Dermis microvascular lymphatic vessel endothelial cell (primary cell): ENCODE measurements at regions not wholly inside any gene's neighbourhood (a gene's known extent, or its start where the extent isn't known, plus 50 kb on each side); places are given as distances from the start of the nearest gene placed in this dataset.

ENCODE experiments used
- DNase-seq, 2 donors: peaks; one replicate each; pipeline versions ENCODE4 v3.0.0 to v3.0.0-alpha.2; 2010; ENCODE audit warnings: low read depth in 2 of 2

DNA sequence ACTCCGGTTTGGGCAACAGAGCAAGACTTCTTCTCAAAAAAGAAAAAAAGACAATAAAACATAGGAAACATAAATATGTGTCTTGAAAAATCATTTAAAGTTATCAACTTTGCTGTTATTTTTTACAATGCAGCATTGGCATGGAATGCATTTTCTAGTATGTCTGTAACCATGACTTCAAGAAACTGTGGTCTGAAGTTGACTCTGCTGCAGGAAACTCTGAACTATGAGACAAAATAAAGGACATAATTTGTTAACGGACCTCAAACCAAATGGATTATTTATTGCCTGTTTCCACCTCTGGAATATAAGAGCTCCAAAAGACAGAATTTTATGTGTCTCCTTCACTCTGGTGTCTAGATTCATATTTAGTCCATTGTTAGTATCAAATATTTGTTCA is 79.1 kb downstream of the TRIB2 start:
- no peak for DNase-seq

- no peak for DNase-seq
These were observed 79.9 kb downstream of the TRIB2 start for GRCh38 chr2:12796657-12797056.

DNA sequence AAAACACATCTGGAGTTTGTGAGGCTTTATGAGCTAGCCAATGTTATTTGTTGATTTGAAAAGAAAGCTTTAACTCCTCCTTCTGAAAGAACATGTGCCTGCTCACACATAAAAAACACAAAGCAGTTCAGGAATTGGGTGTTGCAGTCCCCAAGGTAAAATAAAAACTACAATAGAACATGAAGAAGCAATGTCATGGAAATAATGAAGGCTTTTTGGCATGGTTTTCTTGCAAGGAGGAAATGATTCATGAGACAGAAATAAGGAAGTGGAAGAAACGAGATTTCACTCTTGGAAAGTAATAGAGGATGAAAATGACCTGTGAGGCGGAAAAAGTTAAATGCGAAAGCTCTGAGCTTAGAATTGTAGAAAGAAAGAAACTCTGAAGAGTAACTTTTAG is 81.1 kb downstream of the TRIB2 start:
- DNase-seq, result peak; percentile 77 to 89

DNA sequence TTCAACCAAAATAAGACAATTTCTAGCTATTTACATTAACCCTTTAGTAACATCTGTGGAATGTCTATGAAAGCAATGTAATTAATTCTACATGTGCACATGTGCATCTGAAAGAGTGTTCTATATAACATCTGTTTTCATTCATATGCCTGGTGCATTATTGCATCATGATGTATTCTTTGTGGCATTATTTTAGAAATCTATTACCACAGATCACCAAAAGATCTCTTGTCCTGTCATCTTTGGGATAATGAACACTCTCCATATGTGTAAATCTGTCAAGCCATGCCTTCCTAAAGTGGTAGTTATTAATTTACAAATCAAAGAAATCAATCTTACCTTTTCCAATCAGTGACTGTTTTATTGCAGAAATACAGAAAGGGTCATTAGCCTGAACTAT is 86.9 kb downstream of the TRIB2 start:
- DNase-seq, result no peak

GRCh38 chr2:12804091-12804856 is 87.5 kb downstream of the TRIB2 start:
- no peak for DNase-seq

DNA sequence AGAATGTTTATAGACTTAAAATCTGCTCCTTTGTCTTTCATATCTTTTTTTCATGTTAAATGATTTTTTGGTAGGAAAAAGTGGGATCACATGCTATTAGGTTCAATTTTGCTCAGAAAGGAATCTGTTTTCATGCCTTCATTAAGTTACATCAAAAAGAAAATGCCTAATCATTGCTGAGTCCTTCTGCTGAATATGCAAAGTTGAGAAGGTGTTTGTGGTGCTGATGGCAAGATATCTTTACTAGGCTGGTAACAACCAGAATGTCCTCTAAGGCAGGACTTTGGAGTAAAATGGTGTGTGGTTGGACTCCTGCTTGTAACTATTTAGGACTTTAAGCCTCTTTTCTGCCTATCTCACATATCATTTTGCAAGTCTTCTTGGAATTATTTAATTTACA is 88.3 kb downstream of the TRIB2 start:
- DNase-seq, result no peak

DNA sequence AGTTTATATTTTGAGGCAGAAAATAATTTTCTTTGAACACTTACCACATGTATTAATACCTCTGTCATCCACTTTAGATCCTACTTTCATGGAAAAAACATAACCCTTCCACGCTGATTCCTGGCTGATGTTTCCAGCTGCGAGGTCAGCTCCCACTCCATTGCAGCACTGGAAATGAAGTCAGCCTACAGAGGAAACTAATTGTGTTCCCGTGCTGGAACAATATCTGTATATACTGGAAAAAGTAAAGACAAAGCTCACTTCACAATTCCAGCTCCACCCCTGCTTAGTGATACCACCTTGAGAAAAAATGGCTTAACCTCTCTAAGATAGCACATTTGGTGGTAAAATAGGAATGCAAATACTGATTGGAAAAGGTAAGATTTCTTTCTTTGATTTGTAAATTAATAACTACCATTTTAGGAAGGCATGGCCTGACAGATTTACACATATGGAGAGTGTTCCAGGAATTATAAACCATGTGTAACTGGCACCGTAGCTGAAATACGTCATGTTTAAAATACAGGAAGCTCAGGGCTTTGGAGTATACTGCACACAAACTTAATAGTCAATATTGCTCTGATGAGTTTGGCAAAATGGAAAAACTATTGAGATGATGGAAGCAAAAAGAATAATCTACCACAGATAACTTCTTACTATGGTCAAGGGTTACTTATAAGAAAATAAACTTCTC is 90.0 kb downstream of the TRIB2 start:
- peak; percentile 75 to 92 for DNase-seq

DNA sequence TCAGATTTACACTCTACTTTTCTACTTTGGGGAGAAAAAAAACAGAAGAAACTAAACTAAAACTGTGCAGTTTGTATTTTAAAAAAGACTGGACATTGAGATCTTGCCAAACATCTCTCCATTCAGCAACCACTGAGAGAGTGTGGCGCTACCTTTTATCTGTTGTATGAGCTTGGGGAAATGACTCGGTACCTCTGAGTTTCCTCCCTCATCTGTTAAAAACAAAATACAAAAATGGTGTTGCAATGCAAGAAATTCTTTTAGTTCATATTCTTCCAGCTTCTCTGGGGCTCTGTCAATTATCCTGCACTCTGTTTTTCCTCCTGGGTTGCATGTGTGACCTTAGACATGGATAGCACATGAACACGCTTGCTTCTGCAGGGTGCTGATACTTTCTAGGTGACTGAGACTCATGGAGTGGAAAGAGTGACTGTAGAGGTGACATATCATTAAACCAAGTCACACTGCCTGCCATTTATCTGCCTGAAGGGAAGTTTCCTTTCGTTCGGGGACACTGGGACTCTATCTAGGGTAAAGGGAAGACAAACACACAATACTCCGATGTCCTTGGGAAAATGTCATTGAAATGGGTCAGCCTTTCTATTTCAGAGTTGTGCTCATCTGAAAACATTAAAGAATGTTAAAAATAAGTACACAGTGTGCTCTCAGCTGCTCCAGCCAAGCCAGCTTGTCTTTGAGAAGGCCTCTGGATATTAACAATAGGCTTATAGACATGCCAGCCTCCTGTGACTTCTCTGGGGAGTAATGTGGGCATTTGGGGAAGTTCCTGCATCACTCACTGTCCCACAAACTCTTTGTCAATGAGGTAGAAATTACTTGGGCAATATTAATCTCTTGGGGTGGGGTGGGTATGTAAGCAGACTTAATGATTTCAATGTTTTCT is 91.4 kb downstream of the TRIB2 start:
- peak; percentile 49 to 85 for DNase-seq

- DNase-seq, result peak in 1 of 2 donors; percentile 73
These were observed 92.8 kb downstream of the TRIB2 start for GRCh38 chr2:12809526-12809925.

GRCh38 chr2:12811916-12812315 is 95.2 kb downstream of the TRIB2 start:
- no peak for DNase-seq

- no peak for DNase-seq
These were observed 96.4 kb downstream of the TRIB2 start for GRCh38 chr2:12813166-12813565.

- DNase-seq, result peak in 1 of 2 donors; percentile 40
These were observed 99.9 kb downstream of the TRIB2 start for GRCh38 chr2:12816379-12817306.

DNA sequence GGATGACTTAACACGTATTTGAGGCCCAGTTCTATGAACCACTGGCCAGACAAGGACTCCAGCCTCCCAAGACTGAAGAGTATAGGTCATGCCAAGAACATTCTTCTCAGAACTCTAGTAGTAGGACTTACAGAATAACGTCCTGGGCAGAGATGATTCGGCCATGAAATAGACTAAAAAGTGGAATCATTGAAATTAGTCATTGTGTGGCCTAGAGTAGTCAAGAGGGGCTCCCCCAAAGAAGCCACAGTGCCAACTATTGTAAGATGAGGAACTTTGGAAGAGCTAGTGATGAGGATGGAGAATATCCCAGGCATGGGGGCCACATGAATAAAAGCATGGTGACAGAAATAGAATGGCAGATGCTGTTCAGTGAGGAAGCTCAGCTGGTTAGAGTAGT is 101.1 kb downstream of the TRIB2 start:
- no peak for DNase-seq

DNA sequence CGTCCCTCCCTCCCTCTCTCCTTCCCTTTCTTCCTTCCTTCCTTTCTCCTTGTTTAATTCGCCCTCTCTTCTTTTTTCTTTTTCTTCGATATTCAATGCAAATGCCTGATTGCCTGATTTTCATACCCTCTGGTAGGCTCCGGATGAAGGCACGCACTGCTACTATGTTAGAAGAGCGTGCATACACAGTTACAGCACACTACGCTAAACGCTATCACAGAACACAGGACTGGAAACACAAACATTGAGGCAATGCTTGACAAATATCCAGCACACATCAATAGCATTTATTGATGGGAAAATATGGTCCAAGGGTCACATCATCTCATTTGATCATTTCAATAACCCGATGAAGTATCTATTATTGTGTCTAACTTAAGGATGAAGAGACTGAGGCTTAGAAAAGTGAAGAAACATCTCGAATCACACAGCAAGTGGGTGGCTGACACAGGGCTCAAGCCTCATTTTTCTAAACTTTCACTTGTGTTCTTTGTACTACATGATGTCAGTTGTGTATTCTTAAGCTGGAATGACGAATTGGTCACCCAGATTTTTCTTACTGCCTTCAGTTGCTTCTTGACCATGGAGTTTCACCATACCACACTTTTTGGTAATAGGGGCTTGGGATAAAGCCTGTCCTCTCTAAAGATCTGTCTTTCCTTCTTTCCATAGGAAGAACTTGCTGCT is 101.8 kb downstream of the TRIB2 start:
- peak; percentile 33 to 71 for DNase-seq

- peak; percentile 98 to 99 for DNase-seq
These were observed 102.4 kb downstream of the TRIB2 start for GRCh38 chr2:12819103-12819475.

- DNase-seq, result no peak
These were observed 103.0 kb downstream of the TRIB2 start for GRCh38 chr2:12819721-12820120.

DNA sequence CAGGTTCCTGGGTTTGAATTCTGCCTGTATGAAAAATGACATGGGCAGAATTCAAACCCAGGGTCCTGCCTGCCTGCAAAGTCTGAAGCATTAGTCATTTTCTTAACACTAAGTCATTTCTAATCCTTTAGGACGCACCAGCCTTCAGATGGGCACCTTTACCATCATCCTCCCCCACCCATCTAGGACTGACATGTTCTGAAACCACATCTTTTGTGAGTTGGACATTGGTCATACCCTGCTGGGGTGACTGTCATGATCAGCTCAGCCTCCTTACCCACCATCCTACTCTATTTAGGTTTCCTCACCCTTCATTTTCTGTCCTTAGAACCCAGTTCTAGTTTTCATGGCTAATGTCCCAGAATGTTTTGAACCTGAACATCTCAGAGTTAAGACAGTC is 104.9 kb downstream of the TRIB2 start:
- no peak for DNase-seq

DNA sequence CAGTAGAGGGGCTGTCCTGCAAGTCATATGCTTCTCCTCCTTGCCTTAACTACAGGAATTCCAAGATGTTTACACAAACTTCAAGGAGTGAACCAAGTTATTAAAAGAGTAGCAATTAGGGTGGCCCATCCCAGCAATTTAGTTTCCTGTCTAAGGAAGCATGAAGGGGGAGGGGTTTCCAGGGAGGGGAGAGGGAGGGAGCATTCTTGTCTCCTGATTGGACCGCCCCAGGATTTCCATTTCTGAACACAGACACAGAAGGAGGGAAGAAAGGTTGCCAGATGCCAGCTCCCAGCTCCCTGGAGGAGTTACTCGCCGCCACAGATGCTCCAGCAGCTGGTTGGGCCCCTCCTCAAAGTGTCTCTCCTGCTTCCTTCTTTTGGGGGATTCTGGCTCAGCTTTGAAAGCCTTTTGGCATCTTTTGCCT is 107.6 kb downstream of the TRIB2 start:
- DNase-seq, result no peak

DNA sequence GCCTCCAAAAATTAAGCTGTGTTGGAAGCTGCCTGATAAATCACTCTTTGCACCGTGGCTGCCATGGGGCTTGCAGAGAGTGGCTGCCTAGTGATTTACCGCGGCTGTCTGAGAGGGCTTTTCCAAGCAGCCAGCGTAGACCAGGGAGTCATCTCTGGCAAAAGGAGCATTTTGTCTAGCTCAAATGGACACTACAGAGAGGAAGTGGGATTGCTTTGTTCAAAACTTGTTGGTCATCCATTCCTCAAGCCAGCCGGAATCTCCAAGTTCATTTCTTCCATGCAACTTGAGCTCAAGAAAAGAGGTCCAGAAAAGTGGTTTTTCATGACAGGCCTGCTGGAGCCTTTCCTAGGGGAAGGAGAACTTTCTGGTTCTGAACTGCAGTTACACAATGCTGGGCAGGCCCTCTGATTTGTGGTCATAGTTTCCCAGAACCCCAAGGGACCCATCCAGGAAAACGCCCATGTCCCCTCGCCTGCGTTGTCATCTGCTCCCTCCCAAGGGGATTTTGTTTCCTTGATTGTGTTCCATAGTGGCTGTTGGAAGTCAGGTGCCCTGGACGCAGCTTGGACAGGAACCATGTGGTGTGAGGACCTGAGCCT is 108.1 kb downstream of the TRIB2 start:
- DNase-seq, result no peak

DNA sequence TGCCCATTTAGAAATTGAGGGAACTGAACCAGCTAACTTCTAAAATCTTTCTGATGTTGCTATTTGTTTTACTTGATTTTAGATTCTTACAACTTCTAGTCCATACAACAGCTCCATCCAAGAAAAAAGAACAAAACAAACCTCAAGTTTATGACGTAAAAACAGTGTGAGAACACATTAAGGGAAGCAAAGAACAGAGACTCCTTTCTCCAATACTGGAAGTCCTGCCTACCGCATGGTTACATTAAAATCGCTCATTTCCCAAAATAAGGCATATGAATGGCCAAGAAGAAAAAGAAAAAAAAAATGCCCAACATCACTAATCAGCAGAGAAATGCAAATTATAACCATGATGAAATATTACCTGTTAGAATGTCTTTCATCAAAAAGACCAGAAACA is 110.0 kb downstream of the TRIB2 start:
- DNase-seq, result no peak
